NB4 (cell line): ENCODE measurements at regions not wholly inside any gene's neighbourhood (a gene's known extent, or its start where the extent isn't known, plus 50 kb on each side); places are given as distances from the start of the nearest gene placed in this dataset.

Experiments
- MAX ChIP-seq: IDR thresholded peaks from 2 replicates; pipeline ENCODE4 v1.6.1; 2011; ENCODE audit warnings: low read depth, low read length
- POLR2A ChIP-seq: IDR thresholded peaks from 2 replicates; pipeline ENCODE4 v1.6.1; 2011; ENCODE audit warnings: mild to moderate bottlenecking; ENCODE audit not compliant: insufficient read length; ENCODE audit errors: extremely low read depth
- TF ChIP-seq, protein P1 (sequence below): IDR thresholded peaks from one replicate; pipeline ENCODE4 v1.5.1; 2012; ENCODE audit warnings: low read depth, low read length

DNA sequence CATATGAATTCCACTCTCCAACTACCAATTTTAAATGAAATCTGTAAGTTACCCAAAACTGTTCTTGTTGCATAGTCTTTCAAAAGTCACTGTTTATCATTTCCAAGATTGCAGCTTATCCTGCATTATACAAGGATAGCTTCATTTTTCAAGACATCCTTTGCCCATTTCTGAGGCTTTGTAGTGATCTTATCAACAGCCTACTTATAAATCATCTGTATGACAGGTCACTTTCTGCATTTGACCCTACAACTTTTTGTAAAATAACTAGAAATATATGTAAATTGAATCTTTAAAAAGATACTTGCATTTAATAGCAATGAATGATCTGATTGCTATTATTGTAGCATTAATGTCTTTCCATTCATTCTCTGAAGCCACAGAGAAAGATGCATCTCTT lies 521.1 kb downstream of the UTRN start:
- TF ChIP-seq, protein P1, sequence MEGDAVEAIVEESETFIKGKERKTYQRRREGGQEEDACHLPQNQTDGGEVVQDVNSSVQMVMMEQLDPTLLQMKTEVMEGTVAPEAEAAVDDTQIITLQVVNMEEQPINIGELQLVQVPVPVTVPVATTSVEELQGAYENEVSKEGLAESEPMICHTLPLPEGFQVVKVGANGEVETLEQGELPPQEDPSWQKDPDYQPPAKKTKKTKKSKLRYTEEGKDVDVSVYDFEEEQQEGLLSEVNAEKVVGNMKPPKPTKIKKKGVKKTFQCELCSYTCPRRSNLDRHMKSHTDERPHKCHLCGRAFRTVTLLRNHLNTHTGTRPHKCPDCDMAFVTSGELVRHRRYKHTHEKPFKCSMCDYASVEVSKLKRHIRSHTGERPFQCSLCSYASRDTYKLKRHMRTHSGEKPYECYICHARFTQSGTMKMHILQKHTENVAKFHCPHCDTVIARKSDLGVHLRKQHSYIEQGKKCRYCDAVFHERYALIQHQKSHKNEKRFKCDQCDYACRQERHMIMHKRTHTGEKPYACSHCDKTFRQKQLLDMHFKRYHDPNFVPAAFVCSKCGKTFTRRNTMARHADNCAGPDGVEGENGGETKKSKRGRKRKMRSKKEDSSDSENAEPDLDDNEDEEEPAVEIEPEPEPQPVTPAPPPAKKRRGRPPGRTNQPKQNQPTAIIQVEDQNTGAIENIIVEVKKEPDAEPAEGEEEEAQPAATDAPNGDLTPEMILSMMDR, result no peak
- no peak for TF ChIP-seq POLR2A
- no peak for TF ChIP-seq MAX
